SK-N-SH treated with all-trans-retinoic acid at 6 μM for 48 hours (cell line): ENCODE measurements at regions not wholly inside any gene's neighbourhood (a gene's known extent, or its start where the extent isn't known, plus 50 kb on each side); places are given as distances from the start of the nearest gene placed in this dataset.
A peak's percentile ranks its signal among the peaks of the same experiment; 100 is the strongest.

Experiments used
- ATAC-seq: fragments of 200-7000 bp; cut with Tn5 transposase; 3 replicates; pipeline ENCODE4 v1.9.1; 2020; ENCODE audit warnings: mild to moderate bottlenecking, moderate library complexity
- BACH2 ChIP-seq: fragments of 250-450 bp; sonication (Bioruptor Pico); IDR thresholded peaks from 2 replicates; pipeline ENCODE4 v1.9.0; 2021; ENCODE audit warnings: mild to moderate bottlenecking, borderline replicate concordance
- CSDC2 ChIP-seq: fragments of 250-450 bp; sonication (Bioruptor Pico); IDR thresholded peaks from 2 replicates; pipeline ENCODE4 v1.5.0; 2020; ENCODE audit warnings: mild to moderate bottlenecking, moderate library complexity
- ESRRG ChIP-seq: fragments of 250-450 bp; sonication (Bioruptor Pico); IDR thresholded peaks from 2 replicates; pipeline ENCODE4 v1.6.1; 2021; ENCODE audit warnings: mild to moderate bottlenecking
- GLIS3 ChIP-seq: fragments of 250-450 bp; sonication (Bioruptor Pico); IDR thresholded peaks from 2 replicates; pipeline ENCODE4 v1.5.0; 2020; ENCODE audit warnings: mild to moderate bottlenecking, moderate library complexity
- OSR1 ChIP-seq: fragments of 250-450 bp; sonication (Bioruptor Pico); IDR thresholded peaks from 2 replicates; pipeline ENCODE4 v1.8.0; 2022; ENCODE audit warnings: moderate library complexity, mild to moderate bottlenecking, inconsistent platforms
- POU6F1 ChIP-seq: fragments of 250-450 bp; sonication (Bioruptor Pico); IDR thresholded peaks from 2 replicates; pipeline ENCODE4 v1.8.0; 2021; ENCODE audit warnings: low read depth, mild to moderate bottlenecking, moderate library complexity, borderline replicate concordance
- PPARA ChIP-seq: fragments of 250-450 bp; sonication (Bioruptor Pico); IDR thresholded peaks from 2 replicates; pipeline ENCODE4 v1.5.0; 2020; ENCODE audit warnings: mild to moderate bottlenecking, borderline replicate concordance
- RARB ChIP-seq: fragments of 250-450 bp; sonication (Bioruptor Pico); IDR thresholded peaks from 2 replicates; pipeline ENCODE4 v1.8.0; 2021; ENCODE audit warnings: mild to moderate bottlenecking, moderate library complexity
- SNAI2 ChIP-seq: fragments of 250-450 bp; sonication (Bioruptor Pico); IDR thresholded peaks from 2 replicates; pipeline ENCODE4 v1.5.0; 2020; ENCODE audit warnings: mild to moderate bottlenecking, moderate library complexity
- TCF4 ChIP-seq: fragments of 250-450 bp; sonication (Bioruptor Pico); IDR thresholded peaks from 2 replicates; pipeline ENCODE4 v1.8.0; 2021; ENCODE audit warnings: mild to moderate bottlenecking, moderate library complexity, borderline replicate concordance
- TOX ChIP-seq: fragments of 250-450 bp; sonication (Bioruptor Pico); IDR thresholded peaks from 2 replicates; pipeline ENCODE4 v1.8.0; 2021; ENCODE audit warnings: mild to moderate bottlenecking, moderate library complexity, borderline replicate concordance
- TSHZ2 ChIP-seq: fragments of 250-450 bp; sonication (Bioruptor Pico); IDR thresholded peaks from 2 replicates; pipeline ENCODE4 v1.5.0; 2020; ENCODE audit warnings: mild to moderate bottlenecking, moderate library complexity
- ZC3H10 ChIP-seq: fragments of 250-450 bp; sonication (Bioruptor Pico); IDR thresholded peaks from 2 replicates; pipeline ENCODE4 v1.5.1; 2021; ENCODE audit warnings: mild to moderate bottlenecking, moderate library complexity
- ZFP3 ChIP-seq: fragments of 250-450 bp; sonication (Bioruptor Pico); IDR thresholded peaks from 2 replicates; pipeline ENCODE4 v1.5.0; 2020; ENCODE audit warnings: mild to moderate bottlenecking, moderate library complexity
- ZFP30 ChIP-seq: fragments of 450-650 bp; formaldehyde crosslinking; IDR thresholded peaks from 2 replicates; pipeline ENCODE4 v1.5.0; 2022; ENCODE audit warnings: mild to moderate bottlenecking, moderate library complexity
- ZNF565 ChIP-seq: fragments of 450-650 bp; formaldehyde crosslinking; conservative IDR thresholded peaks from 2 replicates; pipeline ENCODE4 v1.5.0; 2020; ENCODE audit warnings: low read depth, mild to moderate bottlenecking, moderate library complexity
- ZNF70 ChIP-seq: fragments of 450-650 bp; formaldehyde crosslinking; IDR thresholded peaks from 2 replicates; pipeline ENCODE4 v1.5.0; 2020; ENCODE audit warnings: mild to moderate bottlenecking, moderate library complexity
- ZNF8 ChIP-seq: fragments of 450-650 bp; formaldehyde crosslinking; IDR thresholded peaks from 2 replicates; pipeline ENCODE4 v1.5.0; 2020; ENCODE audit warnings: mild to moderate bottlenecking, moderate library complexity
- TF ChIP-seq, protein P1 (sequence below): fragments of 250-450 bp; sonication (Bioruptor Pico); IDR thresholded peaks from 2 replicates; pipeline ENCODE4 v1.5.1; 2020; ENCODE audit warnings: low read depth, mild to moderate bottlenecking, moderate library complexity
- TF ChIP-seq, protein P2 (sequence below): fragments of 250-450 bp; sonication (Bioruptor Pico); IDR thresholded peaks from 2 replicates; pipeline ENCODE4 v1.5.1; 2021; ENCODE audit warnings: mild to moderate bottlenecking, moderate library complexity
- TF ChIP-seq, protein P3 (sequence below): fragments of 250-450 bp; sonication (Bioruptor Pico); IDR thresholded peaks from 2 replicates; pipeline ENCODE4 v1.8.0; 2020; ENCODE audit warnings: mild to moderate bottlenecking, moderate library complexity, borderline replicate concordance

DNA sequence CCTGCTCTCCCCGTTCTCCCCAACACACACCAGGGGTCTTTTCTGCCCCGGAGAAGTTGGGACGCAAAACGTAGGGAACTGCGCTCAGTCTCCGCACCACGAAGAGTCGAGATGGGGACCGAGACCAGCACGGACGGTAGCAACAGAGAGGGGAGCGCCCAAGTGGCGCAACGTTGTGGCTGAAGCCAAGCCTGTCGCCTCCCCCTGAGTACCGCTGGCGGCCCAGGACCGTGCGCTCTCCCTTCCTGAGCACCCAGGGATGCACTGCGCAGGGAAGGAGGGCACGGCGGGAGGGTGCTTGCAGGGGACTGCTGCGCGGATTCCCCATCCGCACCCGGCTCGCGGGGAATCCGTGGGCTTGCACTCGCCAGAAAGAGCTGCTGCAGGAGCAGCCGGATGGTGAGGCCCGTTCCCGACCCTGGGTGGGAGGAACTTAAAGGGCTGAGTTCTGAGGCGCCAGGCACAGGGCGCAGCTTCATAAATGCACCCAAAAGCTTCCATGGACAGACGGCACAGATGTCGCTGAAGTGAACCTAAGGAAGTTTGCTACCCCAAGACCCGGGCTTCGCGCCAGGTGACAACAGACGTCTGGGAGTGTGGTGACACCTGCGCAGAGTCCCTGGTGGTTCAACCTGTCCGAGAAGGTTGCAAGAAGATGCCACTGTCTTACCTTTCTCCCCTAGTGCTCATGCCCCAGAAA, 178.7 kb downstream of the TBXT start:
- no peak for ATAC-seq

GRCh38 chr6:165988302-165988756, 179.3 kb downstream of the TBXT start:
- no peak for TF ChIP-seq ZFP3 (CRISPR knock-in tag)
- no peak for TF ChIP-seq ZNF70
- no peak for TF ChIP-seq OSR1 (CRISPR knock-in tag)
- no peak for TF ChIP-seq TCF4
- TF ChIP-seq, protein P1, sequence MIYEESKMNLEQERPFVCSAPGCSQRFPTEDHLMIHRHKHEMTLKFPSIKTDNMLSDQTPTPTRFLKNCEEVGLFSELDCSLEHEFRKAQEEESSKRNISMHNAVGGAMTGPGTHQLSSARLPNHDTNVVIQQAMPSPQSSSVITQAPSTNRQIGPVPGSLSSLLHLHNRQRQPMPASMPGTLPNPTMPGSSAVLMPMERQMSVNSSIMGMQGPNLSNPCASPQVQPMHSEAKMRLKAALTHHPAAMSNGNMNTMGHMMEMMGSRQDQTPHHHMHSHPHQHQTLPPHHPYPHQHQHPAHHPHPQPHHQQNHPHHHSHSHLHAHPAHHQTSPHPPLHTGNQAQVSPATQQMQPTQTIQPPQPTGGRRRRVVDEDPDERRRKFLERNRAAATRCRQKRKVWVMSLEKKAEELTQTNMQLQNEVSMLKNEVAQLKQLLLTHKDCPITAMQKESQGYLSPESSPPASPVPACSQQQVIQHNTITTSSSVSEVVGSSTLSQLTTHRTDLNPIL (CRISPR knock-in tag) = no peak
- TF ChIP-seq TOX (CRISPR knock-in tag) = no peak
- TF ChIP-seq, protein P2, sequence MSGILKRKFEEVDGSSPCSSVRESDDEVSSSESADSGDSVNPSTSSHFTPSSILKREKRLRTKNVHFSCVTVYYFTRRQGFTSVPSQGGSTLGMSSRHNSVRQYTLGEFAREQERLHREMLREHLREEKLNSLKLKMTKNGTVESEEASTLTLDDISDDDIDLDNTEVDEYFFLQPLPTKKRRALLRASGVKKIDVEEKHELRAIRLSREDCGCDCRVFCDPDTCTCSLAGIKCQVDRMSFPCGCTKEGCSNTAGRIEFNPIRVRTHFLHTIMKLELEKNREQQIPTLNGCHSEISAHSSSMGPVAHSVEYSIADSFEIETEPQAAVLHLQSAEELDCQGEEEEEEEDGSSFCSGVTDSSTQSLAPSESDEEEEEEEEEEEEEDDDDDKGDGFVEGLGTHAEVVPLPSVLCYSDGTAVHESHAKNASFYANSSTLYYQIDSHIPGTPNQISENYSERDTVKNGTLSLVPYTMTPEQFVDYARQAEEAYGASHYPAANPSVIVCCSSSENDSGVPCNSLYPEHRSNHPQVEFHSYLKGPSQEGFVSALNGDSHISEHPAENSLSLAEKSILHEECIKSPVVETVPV = no peak
- TF ChIP-seq ZFP30 (CRISPR knock-in tag) = no peak
- no peak for TF ChIP-seq RARB (CRISPR knock-in tag)
- no peak for TF ChIP-seq GLIS3
- no peak for TF ChIP-seq SNAI2 (CRISPR knock-in tag)
- TF ChIP-seq, all 23 proteins: peak for 0
- peak; percentile 16; the same call in 1 of the 3 replicates for ATAC-seq

More for the DNA sequence above, 178.7 kb downstream of the TBXT start:
- TF ChIP-seq TOX (CRISPR knock-in tag) (no peak), ZFP30 (CRISPR knock-in tag) (no peak), SNAI2 (CRISPR knock-in tag) (no peak), GLIS3 (no peak), ZC3H10 (no peak), OSR1 (CRISPR knock-in tag) (no peak), BACH2 (CRISPR knock-in tag) (no peak)

DNA sequence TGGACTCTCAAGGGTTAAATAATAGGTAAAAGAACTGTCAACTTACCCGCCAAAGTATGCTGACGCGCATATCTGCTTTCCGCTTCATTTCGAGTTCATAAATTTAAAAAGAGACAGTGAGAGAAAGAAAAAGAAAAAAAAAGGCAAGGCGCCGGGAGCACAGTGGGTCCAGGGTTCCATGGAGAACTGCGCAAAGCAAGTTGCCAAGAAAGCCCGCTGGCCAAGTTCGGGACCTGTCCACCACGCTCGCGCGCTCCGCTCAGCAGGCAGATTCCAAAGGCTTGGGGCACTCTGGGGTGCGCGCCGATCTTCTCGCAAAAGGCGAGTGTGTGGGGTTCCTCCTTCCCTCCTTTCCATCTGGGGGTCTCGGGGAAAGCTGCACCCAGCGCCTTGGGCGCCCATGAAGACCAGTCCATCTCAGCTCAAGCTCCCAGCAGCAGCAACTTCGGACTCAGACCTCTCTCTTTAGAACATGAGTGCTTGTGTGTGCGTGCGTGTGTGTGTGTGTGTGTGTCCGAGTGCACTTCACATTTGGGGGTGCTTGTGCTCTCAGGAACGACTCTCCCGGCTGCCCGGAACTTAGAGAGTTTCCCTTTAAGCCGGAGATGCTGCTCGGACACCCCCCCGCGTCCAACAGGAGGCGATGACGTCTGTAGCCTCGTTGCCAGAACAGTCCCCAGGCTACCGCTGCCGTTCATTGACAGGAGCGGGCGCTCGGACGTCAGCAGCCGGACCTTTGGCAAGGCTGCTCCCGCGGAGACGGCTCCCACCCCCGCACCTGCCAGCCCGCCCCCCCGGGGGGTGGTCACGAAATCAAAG, 180.0 kb downstream of the TBXT start:
- peak; percentile 54; the same call in 2 of the 3 replicates for ATAC-seq
- TF ChIP-seq, protein P3, sequence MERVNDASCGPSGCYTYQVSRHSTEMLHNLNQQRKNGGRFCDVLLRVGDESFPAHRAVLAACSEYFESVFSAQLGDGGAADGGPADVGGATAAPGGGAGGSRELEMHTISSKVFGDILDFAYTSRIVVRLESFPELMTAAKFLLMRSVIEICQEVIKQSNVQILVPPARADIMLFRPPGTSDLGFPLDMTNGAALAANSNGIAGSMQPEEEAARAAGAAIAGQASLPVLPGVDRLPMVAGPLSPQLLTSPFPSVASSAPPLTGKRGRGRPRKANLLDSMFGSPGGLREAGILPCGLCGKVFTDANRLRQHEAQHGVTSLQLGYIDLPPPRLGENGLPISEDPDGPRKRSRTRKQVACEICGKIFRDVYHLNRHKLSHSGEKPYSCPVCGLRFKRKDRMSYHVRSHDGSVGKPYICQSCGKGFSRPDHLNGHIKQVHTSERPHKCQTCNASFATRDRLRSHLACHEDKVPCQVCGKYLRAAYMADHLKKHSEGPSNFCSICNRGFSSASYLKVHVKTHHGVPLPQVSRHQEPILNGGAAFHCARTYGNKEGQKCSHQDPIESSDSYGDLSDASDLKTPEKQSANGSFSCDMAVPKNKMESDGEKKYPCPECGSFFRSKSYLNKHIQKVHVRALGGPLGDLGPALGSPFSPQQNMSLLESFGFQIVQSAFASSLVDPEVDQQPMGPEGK (CRISPR knock-in tag) = peak; percentile 61; the same call in 1 of the 2 replicates
- no peak for TF ChIP-seq ZFP30 (CRISPR knock-in tag)
- TF ChIP-seq ZNF70 = no peak
- TF ChIP-seq SNAI2 (CRISPR knock-in tag) = peak; percentile 85; the same call in 1 of the 2 replicates
- TF ChIP-seq RARB (CRISPR knock-in tag) = no peak
- no peak for TF ChIP-seq POU6F1 (CRISPR knock-in tag)
- peak; percentile 81; the same call in 1 of the 2 replicates for TF ChIP-seq ZFP3 (CRISPR knock-in tag)
- 0 out of 2 replicates have a peak, but pooled peaks have one; percentile 31 for TF ChIP-seq ZNF565 (CRISPR knock-in tag)
- no peak for TF ChIP-seq PPARA (CRISPR knock-in tag)
- no peak for TF ChIP-seq TOX (CRISPR knock-in tag)
- TF ChIP-seq GLIS3 = 0 out of 2 replicates have a peak, but pooled peaks have one; percentile 33
- TF ChIP-seq ZNF8 = no peak
- no peak for TF ChIP-seq BACH2 (CRISPR knock-in tag)
- TF ChIP-seq TSHZ2 (CRISPR knock-in tag) = peak; percentile 92
- TF ChIP-seq ZC3H10 = no peak
- TF ChIP-seq, protein P2 = no peak
- 0 out of 2 replicates have a peak, but pooled peaks have one; percentile 15 for TF ChIP-seq ESRRG
- TF ChIP-seq, protein P1 (CRISPR knock-in tag) = 0 out of 2 replicates have a peak, but pooled peaks have one; percentile 38
- no peak for TF ChIP-seq CSDC2 (CRISPR knock-in tag)
